ENCODE measurements at regions not wholly inside any gene's neighbourhood (a gene's known extent, or its start where the extent isn't known, plus 50 kb on each side); places are given as distances from the start of the nearest gene placed in this dataset.

DNA sequence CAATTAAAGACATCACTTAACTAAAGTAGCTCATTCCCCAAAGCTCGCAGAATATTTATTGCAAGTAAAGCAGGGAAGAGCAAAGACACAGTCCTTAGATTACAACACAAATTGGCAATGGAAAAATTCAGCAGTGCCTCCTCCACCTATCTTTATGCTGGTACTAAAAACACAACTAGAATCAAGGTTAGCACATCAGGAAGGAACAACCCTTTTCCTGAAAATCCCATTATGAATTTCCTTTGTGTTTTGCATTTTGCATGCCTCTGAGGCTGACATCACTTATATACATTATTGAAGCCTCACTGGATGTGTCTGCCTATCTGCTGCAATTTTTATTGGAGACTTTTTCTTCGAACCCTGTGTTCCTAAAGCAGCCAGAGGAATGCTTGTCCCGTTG is 193.8 kb upstream of the STK17B start:
- H3K36me3 ChIP-seq (ENCODE audit: control insufficient read depth in 3 of 3, insufficient read depth in 3 of 3, low read length in 3 of 3): no peaks in the 10 kb centered on the region
- no peaks in the 10 kb centered on the region for H3K9me3 ChIP-seq (ENCODE audit: control insufficient read depth in 3 of 3, low read length in 3 of 3)
- H3K4me3 ChIP-seq (ENCODE audit: low read length in 3 of 3): no peak overlapping the region
- no peak overlapping the region for H3K9ac ChIP-seq (ENCODE audit: low read depth in 1 of 3, low read length in 3 of 3)
- H3K27ac ChIP-seq (ENCODE audit: low read depth, low read length): no peak overlapping the region
- H3K4me1 ChIP-seq (ENCODE audit: control insufficient read depth in 3 of 3, insufficient read depth in 3 of 3, low read length in 3 of 3): no peaks in the 10 kb centered on the region
- H3K27me3 ChIP-seq (ENCODE audit: control insufficient read depth in 3 of 3, insufficient read depth in 3 of 3, low read length in 3 of 3): no peaks in the 10 kb centered on the region

DNA sequence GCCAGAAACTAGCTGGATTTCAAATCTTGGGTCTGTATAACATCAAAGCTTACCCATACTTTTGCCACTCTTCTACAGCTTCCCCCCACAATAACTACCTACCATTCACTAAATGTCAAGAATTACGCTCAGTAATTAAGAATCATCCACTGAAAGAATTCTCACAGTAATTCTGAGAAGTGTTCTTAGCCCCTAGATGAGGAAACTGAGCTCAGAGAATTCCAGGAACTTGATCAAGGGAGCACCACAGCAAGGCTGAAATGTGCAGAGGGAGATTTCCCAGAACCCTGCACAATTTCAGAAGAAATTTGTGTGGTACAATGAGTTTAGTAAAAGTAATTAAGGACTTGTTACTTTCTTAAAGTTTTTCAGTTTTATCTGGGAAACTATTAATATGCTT is 194.5 kb upstream of the STK17B start:
- Histone ChIP-seq H3K36me3 (ENCODE audit: control insufficient read depth in 3 of 3, insufficient read depth in 3 of 3, low read length in 3 of 3) (no peaks in the 10 kb centered on the region), H3K9me3 (ENCODE audit: control insufficient read depth in 3 of 3, low read length in 3 of 3) (no peaks in the 10 kb centered on the region), H3K27ac (ENCODE audit: low read depth, low read length) (peak overlapping the region; percentile 11), H3K27me3 (ENCODE audit: control insufficient read depth in 3 of 3, insufficient read depth in 3 of 3, low read length in 3 of 3) (no peaks in the 10 kb centered on the region), H3K4me1 (ENCODE audit: control insufficient read depth in 3 of 3, insufficient read depth in 3 of 3, low read length in 3 of 3) (no peaks in the 10 kb centered on the region), H3K9ac (ENCODE audit: low read depth in 1 of 3, low read length in 3 of 3) (no peak overlapping the region), H3K4me3 (ENCODE audit: low read length in 3 of 3) (no peak overlapping the region)

DNA sequence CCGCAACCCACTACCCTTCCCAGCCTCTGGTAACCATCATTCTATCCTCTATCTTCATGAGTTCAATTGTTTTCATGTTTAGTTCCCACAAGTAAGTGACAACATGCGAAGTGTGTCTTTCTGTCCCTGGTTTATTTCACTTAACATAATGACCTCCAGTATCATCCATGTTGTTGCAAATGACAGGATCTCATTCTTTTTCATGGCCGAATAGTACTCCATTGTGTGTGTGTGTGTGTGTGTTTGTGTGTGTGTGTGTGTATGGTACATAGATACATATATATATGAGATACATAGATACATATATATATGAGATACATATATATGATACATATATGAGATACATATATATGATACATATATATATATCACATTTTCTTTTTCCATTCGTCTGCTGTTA is 196.3 kb upstream of the STK17B start:
- no peak overlapping the region for H3K9ac ChIP-seq (ENCODE audit: low read depth in 1 of 3, low read length in 3 of 3)
- no peaks in the 10 kb centered on the region for H3K36me3 ChIP-seq (ENCODE audit: control insufficient read depth in 3 of 3, insufficient read depth in 3 of 3, low read length in 3 of 3)
- peaks cover 0 to under 1% (median 0%) of the 10 kb centered on the region in 3 donors for H3K4me1 ChIP-seq (ENCODE audit: control insufficient read depth in 3 of 3, insufficient read depth in 3 of 3, low read length in 3 of 3)
- no peaks in the 10 kb centered on the region for H3K9me3 ChIP-seq (ENCODE audit: control insufficient read depth in 3 of 3, low read length in 3 of 3)
- no peak overlapping the region for H3K4me3 ChIP-seq (ENCODE audit: low read length in 3 of 3)
- H3K27me3 ChIP-seq (ENCODE audit: control insufficient read depth in 3 of 3, insufficient read depth in 3 of 3, low read length in 3 of 3): no peaks in the 10 kb centered on the region
- no peak overlapping the region for H3K27ac ChIP-seq (ENCODE audit: low read depth, low read length)

DNA sequence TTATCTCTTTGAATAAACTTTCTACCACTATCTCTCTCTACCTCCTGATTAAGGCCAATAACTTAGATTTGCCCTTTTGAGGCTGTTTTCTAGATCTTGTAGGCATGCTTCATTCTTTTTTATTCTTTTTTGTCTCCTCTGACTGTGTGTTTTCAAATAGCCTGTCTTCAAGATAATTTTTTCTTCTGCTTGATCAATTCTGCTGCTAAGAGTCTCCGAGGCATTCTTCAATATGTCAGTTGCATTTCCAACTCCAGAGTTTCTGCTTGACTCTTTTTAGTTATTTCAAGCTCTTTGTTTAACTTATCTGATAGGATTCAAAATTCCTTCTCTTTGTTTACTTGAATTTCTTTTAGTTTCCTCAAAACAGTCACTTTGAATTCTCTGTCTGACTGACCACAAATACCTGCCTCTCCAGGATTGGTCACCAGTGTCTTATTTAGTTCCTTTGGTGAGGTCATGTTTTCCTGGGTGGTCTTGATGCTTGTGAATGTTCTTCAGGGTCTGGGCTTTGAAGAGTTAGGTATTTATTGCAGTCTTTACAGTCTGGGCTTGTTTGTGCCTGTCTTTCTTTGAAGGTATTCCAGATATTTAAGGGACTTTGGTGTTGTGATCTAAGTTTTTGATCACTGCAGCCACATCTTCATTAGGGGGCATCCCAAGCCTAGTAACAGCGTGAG is 197.3 kb upstream of the STK17B start:
- Histone ChIP-seq H3K27ac (ENCODE audit: low read depth, low read length) (no peak overlapping the region), H3K36me3 (ENCODE audit: control insufficient read depth in 3 of 3, insufficient read depth in 3 of 3, low read length in 3 of 3) (no peaks in the 10 kb centered on the region), H3K9me3 (ENCODE audit: control insufficient read depth in 3 of 3, low read length in 3 of 3) (no peaks in the 10 kb centered on the region), H3K27me3 (ENCODE audit: control insufficient read depth in 3 of 3, insufficient read depth in 3 of 3, low read length in 3 of 3) (no peaks in the 10 kb centered on the region), H3K4me1 (ENCODE audit: control insufficient read depth in 3 of 3, insufficient read depth in 3 of 3, low read length in 3 of 3) (peaks cover 0 to 4% (median 0%) of the 10 kb centered on the region in 3 donors), H3K9ac (ENCODE audit: low read depth in 1 of 3, low read length in 3 of 3) (no peak overlapping the region), H3K4me3 (ENCODE audit: low read length in 3 of 3) (no peak overlapping the region)

DNA sequence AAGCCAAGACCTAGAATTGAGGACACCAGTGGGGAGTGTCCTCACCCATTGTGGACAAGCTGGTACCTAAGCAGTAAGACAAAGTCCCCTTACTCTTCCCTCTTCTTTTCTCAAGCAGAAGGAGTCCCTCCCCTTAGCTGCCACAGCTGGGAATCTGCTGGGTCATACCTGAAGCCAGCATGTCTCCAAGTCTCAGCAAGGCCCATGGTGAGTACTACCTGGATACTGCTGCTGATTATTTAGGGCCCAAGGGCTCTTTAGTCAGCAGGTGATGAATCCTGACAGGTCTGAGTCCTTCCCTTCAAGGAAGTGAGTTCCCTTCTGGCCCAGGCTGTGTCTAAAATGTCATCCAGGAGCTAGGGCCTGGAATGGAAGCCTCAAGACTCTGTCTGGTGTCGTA is 198.6 kb upstream of the STK17B start:
- Histone ChIP-seq H3K9ac (ENCODE audit: low read depth in 1 of 3, low read length in 3 of 3) (no peak overlapping the region), H3K4me1 (ENCODE audit: control insufficient read depth in 3 of 3, insufficient read depth in 3 of 3, low read length in 3 of 3) (peaks cover 0 to 4% (median 0%) of the 10 kb centered on the region in 3 donors), H3K9me3 (ENCODE audit: control insufficient read depth in 3 of 3, low read length in 3 of 3) (no peaks in the 10 kb centered on the region), H3K4me3 (ENCODE audit: low read length in 3 of 3) (no peak overlapping the region), H3K27ac (ENCODE audit: low read depth, low read length) (no peak overlapping the region), H3K36me3 (ENCODE audit: control insufficient read depth in 3 of 3, insufficient read depth in 3 of 3, low read length in 3 of 3) (no peaks in the 10 kb centered on the region), H3K27me3 (ENCODE audit: control insufficient read depth in 3 of 3, insufficient read depth in 3 of 3, low read length in 3 of 3) (no peaks in the 10 kb centered on the region)

DNA sequence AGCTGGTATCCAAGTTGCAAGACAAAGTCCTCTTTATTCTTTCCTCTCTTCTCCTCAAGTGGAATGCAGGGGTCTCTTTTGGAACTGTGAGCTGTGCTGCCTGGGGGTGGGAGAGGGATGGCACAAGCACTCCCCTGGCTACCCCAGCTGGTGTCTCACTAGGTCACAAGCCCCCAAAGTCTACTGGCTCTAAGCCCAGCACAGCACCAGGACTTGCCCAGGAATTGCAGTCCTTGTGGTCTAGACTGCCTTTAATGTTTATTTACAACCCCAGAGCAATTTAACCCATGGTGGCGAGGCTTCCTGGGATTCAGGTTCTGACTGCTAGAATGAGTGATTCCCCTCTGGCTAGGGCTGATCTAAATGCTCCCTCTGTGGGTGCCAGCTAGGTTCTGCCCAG is 199.0 kb upstream of the STK17B start:
- no peaks in the 10 kb centered on the region for H3K27me3 ChIP-seq (ENCODE audit: control insufficient read depth in 3 of 3, insufficient read depth in 3 of 3, low read length in 3 of 3)
- peaks cover 0 to 4% (median 0%) of the 10 kb centered on the region in 3 donors for H3K4me1 ChIP-seq (ENCODE audit: control insufficient read depth in 3 of 3, insufficient read depth in 3 of 3, low read length in 3 of 3)
- H3K36me3 ChIP-seq (ENCODE audit: control insufficient read depth in 3 of 3, insufficient read depth in 3 of 3, low read length in 3 of 3): no peaks in the 10 kb centered on the region
- H3K27ac ChIP-seq (ENCODE audit: low read depth, low read length): no peak overlapping the region
- no peak overlapping the region for H3K9ac ChIP-seq (ENCODE audit: low read depth in 1 of 3, low read length in 3 of 3)
- H3K9me3 ChIP-seq (ENCODE audit: control insufficient read depth in 3 of 3, low read length in 3 of 3): no peaks in the 10 kb centered on the region
- no peak overlapping the region for H3K4me3 ChIP-seq (ENCODE audit: low read length in 3 of 3)

DNA sequence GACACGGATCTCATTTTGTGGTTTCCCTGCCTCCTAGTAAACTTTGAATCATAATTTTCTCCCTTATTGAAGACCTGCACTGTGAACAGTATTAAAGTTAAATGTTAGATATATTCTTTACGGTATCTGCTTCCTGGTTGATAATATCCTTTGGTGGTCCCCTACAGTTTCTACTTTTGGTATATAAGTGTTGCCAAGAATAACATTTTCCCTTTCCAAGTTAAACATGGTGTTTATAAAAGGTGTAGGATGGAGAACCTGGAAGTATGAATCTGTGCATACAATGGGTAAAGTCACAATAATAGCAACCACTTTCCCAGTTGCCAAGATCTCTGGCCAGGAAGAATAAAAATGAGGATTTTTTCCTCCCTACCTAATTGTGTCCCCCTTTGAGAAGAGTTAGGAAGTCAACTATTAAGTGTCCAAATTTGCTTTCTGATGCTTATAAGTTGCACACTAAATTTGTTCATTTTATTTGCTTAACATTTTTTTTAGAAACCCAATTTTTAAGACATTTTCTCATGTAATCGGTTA is 201.0 kb upstream of the STK17B start:
- Histone ChIP-seq H3K36me3 (ENCODE audit: control insufficient read depth in 3 of 3, insufficient read depth in 3 of 3, low read length in 3 of 3) (no peaks in the 10 kb centered on the region), H3K27me3 (ENCODE audit: control insufficient read depth in 3 of 3, insufficient read depth in 3 of 3, low read length in 3 of 3) (no peaks in the 10 kb centered on the region), H3K4me3 (ENCODE audit: low read length in 3 of 3) (no peak overlapping the region), H3K9me3 (ENCODE audit: control insufficient read depth in 3 of 3, low read length in 3 of 3) (no peaks in the 10 kb centered on the region), H3K9ac (ENCODE audit: low read depth in 1 of 3, low read length in 3 of 3) (no peak overlapping the region), H3K4me1 (ENCODE audit: control insufficient read depth in 3 of 3, insufficient read depth in 3 of 3, low read length in 3 of 3) (peaks cover 0 to 4% (median 0%) of the 10 kb centered on the region in 3 donors), H3K27ac (ENCODE audit: low read depth, low read length) (no peak overlapping the region)

DNA sequence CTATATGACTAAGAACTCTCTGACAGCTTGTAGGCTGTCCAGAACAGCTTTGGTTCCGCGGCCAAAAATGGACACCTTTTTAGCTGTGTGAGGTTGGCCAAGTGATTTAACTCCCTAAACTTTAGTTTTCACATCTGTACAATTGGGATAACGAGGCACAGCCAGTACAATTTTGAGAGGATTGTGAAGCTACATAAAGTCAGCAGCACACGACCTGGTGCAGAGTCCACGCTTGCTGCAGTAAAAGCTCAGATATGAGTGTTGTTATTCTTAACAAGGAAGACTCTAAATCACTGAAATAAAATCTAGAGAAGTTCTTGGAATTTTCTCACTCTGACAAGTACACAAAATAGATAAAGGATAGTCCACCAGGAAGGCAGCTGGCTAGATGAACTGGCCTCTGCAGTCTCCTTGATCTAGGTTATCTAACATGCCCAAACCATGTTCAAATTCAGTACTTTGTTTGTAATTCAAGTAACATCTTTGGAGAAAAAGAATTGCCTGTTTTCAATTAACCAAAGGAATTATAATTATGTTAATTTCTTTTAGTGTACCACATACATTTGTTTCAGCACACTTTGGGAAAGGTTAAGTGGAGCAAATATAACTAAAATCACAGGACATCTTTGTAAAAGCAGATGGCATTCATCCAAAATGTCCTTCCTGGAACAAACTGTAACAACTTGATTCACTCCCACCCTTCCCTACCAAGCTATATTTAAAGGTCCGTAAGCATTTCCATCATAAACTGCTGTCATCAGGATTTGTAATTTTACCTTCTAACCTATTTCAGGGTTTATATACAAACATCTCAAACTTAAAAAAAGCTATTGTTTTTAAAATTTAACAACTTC is 201.7 kb upstream of the STK17B start:
- H3K36me3 ChIP-seq (ENCODE audit: control insufficient read depth in 3 of 3, insufficient read depth in 3 of 3, low read length in 3 of 3): no peaks in the 10 kb centered on the region
- peaks cover 0 to 4% (median 0%) of the 10 kb centered on the region in 3 donors for H3K4me1 ChIP-seq (ENCODE audit: control insufficient read depth in 3 of 3, insufficient read depth in 3 of 3, low read length in 3 of 3)
- no peak overlapping the region for H3K4me3 ChIP-seq (ENCODE audit: low read length in 3 of 3)
- no peaks in the 10 kb centered on the region for H3K9me3 ChIP-seq (ENCODE audit: control insufficient read depth in 3 of 3, low read length in 3 of 3)
- no peaks in the 10 kb centered on the region for H3K27me3 ChIP-seq (ENCODE audit: control insufficient read depth in 3 of 3, insufficient read depth in 3 of 3, low read length in 3 of 3)
- no peak overlapping the region for H3K27ac ChIP-seq (ENCODE audit: low read depth, low read length)
- H3K9ac ChIP-seq (ENCODE audit: low read depth in 1 of 3, low read length in 3 of 3): no peak overlapping the region

DNA sequence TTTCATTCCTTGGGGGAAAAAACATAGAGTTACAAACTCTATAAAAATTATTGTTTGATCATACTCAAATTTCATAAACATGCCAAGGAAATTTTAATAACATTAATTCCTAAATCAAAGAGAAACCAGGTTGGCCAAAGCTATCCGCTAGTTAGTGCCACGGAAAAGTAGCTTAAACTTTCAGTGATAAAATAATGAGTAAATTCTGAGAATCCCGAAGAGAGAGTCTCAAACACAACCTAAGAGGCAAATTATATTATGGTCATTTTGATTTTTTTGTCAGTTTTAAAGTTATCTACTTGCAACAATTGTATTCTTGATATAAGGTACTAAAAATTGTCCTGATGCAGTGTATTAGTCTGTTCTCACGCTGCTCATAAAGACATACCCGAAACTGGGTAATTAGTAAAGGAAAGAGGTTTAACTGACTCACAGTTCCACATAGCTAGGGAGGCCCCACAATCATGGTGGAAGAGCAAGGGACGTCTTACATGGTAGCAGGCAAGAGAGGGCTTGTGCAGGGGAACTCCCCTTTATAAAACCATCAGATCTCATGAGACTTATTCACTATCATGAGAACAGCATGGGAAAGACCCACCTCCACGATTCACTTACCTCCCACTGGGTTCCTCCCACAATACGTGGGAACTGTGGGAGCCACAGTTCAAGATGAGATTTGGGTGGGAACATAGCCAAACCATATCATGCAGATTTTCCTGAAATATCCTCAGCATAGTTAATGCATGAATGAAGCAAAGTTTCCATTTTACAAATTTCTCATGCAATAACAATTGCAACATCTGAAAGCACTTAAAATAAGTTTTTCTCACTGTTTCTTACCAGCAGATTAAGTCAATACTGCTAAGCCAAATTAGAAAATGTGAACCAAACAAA is 205.9 kb upstream of the STK17B start:
- Histone ChIP-seq H3K27ac (ENCODE audit: low read depth, low read length) (no peak overlapping the region), H3K4me3 (ENCODE audit: low read length in 3 of 3) (no peak overlapping the region), H3K36me3 (ENCODE audit: control insufficient read depth in 3 of 3, insufficient read depth in 3 of 3, low read length in 3 of 3) (no peaks in the 10 kb centered on the region), H3K9ac (ENCODE audit: low read depth in 1 of 3, low read length in 3 of 3) (no peak overlapping the region), H3K27me3 (ENCODE audit: control insufficient read depth in 3 of 3, insufficient read depth in 3 of 3, low read length in 3 of 3) (no peaks in the 10 kb centered on the region), H3K4me1 (ENCODE audit: control insufficient read depth in 3 of 3, insufficient read depth in 3 of 3, low read length in 3 of 3) (peaks cover 0 to 4% (median 0%) of the 10 kb centered on the region in 3 donors), H3K9me3 (ENCODE audit: control insufficient read depth in 3 of 3, low read length in 3 of 3) (no peaks in the 10 kb centered on the region)
